ENCODE measurements at regions not wholly inside any gene's neighbourhood (a gene's known extent, or its start where the extent isn't known, plus 50 kb on each side); places are given as distances from the start of the nearest gene placed in this dataset.
"Not testable (repeated sequence)": the region's sequence is repeated elsewhere in the genome, so short reads cannot be mapped to it uniquely, and the experiment has no call there.

GRCh38 chr10:10039595-10039994 lies 978.1 kb upstream of the CELF2 start:
- DNase-seq, result no peak

GRCh38 chr10:10043083-10043482 lies 974.6 kb upstream of the CELF2 start:
- no peak for DNase-seq

DNA sequence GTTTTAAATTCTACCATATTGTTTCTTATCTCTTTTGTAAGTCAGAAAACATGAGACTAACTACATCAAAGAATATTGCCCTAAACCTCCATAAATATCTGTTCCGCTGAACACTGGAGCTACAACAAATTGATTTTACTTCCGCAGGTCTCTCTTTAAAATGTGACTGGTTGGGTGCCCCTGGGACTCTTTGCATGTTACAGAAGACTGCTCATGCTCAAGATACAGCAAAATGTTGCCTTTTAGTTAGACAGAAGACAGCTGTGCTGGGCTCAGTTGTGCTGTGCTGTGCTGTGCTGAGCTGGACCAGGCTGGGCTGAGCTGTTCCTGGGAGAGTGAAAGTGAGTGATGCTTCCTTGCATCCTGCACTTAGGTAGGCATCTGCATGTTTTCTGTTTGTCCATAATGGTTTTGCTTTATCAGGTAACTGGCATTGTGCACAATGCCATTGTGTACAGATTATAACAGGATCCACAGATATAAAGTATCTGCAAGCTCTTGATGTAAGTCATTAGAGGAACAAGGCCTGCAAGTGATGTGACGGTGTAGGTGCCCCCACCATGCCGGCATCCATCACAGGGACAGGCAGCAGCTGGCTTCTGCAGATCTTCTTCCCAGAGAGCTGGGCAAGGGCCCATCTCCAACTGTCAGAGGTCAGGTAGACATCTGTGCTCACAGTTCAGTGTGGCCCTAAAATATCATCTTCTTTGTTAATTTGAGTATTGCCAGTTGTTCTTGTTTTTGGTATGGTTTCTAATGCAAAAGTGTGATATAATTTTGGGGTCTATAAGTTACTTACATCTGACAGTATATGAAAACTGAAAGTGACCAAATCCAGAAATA lies 972.5 kb upstream of the CELF2 start:
- DNase-seq, result no peak

GRCh38 chr10:10045765-10046028 lies 972.0 kb upstream of the CELF2 start:
- no peak for DNase-seq

DNA sequence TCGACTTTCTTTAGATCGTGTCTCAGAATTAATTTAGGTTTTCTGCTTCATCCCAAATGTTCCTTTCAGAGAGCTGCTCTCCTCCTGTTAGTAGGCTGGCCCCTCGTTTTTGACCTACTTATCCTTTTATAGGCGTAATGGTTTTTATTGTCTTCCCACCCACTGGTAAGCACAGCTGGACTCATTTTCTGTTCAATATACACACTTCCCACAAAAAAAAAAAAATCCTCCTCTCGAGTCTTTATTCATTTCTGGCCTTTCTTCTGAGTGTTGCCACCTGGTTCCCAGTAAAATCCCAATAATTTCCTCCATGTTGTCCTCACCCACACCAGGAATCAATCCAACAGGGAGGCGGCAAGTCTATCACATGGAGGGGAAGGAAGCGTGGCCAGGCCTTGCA lies 970.2 kb upstream of the CELF2 start:
- DNase-seq, result no peak

GRCh38 chr10:10053051-10053450 lies 964.6 kb upstream of the CELF2 start:
- no peak for DNase-seq

GRCh38 chr10:10054466-10054865 lies 963.2 kb upstream of the CELF2 start:
- DNase-seq, result no peak

DNA sequence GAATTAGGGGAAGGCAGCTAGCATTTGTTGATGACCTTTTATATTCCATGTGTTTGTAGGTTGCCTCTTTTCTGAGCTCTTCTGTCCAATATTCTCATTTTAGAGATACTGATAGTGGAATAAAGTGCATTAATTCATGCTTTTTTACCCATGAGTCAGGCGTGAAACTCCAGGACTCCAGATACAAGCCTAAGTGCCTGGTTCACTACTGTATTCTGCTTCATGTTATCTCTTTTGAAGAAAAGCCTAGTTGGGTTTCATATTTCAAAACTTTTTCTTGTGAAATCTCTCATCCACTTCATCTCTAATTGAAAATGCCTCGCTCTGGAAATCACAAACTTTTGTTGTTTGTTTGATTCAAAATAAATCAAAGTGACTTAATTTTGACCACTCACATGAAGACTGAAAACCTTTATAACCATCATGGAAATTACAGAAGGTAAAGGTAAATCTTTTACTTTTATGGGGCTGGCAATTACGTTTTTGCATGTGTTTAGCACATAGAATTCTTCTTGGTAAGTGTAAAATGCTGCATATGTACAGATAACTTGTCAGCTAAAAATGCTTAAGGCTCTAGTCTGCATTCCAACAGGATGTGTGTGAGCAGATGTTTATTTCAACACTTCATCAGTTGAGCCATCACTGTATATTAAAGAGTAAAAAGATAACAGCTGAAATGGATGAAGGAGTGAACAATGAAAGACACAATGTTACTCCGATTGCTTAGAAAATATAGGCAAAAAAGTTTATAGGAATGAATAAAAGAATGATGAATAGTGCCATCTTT lies 961.8 kb upstream of the CELF2 start:
- DNase-seq, result no peak

DNA sequence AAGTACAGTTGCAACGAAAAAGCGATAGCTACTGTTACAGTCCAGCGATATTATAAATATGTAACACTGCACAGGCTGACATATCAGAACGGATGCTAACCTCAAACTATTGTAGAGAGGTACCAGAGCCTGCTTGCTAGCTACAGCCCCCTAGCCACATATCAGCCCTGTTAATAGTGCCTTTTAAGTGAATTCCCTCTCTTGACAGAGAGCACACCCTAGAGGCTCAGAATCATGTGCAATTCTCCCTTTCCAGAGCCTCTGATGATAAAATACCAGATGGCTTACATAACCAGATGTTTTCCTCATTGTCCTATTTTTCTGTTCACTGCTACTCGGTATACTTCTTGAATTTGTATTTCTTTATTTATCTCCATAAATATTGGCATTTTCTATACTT lies 960.7 kb upstream of the CELF2 start:
- DNase-seq, result no peak

DNA sequence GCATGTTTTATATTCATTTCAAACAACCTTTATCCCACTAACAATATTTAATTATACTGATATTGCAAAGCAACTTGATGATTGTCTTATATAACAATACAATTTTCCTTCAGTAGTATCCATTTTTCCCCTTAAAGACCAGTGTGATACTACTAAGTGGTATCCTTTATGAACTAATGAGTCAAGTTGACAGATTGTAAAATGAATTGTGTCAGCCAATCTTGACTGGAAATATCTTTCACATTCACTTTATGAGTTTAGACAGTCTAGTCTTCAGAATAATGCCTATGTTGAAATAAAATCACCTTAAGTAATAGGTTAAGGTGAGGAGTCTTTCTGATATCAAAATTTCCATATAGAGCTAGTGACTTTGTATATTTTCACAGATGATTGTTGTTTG lies 950.0 kb upstream of the CELF2 start:
- DNase-seq, result no peak

GRCh38 chr10:10074847-10075246 lies 942.8 kb upstream of the CELF2 start:
- not testable (repeated sequence) for DNase-seq

DNA sequence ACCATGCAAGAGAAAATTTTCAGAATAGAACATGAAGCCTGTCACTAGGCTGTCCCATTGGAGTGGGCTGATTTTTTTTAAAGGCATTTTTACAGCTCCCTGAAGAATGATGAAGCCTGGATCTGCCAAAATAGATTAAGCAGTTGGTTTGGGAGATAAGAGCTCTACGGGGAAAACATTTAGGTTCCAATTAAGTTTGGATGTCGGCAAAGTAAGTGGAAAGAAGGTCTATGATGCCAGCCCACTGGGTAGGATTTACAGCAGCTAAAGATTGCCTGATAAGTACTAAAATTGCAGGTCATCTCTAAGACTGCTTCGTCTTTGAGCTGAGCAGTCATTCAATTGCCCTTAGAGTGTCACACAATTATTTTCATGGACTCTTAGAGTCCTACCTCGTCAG lies 939.2 kb upstream of the CELF2 start:
- no peak for DNase-seq

GRCh38 chr10:10092581-10092980 lies 925.1 kb upstream of the CELF2 start:
- no peak for DNase-seq

- no peak for DNase-seq
These were observed 924.7 kb upstream of the CELF2 start for GRCh38 chr10:10093021-10093420.

DNA sequence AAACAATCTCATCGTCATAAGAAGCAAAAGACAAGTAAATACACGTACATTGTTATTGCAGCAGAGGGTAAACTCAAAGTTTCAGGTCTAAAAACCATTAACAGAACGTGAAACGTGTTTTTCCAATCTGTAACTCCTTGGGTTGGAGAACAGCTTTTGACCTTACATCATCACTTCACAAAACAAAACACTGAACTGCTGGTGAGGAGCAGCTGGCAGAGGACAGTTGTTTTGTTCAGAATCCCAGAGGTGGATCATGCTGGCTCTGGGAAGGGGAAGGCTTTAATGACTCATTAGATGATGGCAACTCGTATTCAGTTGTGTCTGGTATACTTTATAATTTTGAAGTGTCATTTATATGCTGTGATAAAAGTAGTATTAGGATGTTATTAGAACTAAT lies 923.0 kb upstream of the CELF2 start:
- no peak for DNase-seq

DNA sequence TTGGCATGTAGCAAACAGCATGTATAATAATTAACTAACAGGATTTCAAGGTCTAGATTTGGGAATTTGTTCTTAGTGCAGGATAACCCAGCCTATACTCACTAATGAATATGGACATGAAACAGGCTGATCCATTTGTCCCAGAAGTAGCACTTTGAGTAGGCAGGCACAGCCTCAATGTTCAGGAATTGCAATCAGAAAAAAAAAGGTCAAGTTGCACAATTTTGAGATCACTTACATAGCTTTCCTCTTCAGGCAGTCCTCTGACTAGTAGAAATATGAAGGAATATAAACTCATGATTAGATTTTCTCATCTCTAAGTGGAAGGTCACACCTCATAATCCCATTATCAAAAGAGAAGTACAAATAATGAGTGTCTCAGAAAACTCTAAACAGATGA lies 921.4 kb upstream of the CELF2 start:
- DNase-seq, result no peak

- DNase-seq, result no peak
These were observed 920.8 kb upstream of the CELF2 start for GRCh38 chr10:10096898-10097297.

DNA sequence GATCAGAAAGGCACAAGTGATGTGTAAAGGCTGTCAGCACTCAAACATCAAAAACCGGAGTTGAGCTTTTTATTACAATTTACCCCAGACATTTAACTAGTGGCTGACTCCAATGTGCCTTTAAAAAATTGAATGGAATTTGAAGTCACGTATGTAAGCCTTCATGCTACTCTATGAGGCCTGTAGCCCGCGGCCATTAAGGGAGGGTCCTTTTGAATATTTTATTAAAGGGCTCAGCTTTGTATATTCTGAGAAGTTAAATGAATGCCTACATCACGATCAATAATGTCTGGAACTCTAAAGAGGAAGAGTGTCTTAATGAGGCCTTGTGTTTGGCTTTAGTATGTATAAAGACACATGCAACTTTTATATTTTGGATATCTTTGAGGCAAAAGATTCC lies 916.6 kb upstream of the CELF2 start:
- DNase-seq, result no peak

DNA sequence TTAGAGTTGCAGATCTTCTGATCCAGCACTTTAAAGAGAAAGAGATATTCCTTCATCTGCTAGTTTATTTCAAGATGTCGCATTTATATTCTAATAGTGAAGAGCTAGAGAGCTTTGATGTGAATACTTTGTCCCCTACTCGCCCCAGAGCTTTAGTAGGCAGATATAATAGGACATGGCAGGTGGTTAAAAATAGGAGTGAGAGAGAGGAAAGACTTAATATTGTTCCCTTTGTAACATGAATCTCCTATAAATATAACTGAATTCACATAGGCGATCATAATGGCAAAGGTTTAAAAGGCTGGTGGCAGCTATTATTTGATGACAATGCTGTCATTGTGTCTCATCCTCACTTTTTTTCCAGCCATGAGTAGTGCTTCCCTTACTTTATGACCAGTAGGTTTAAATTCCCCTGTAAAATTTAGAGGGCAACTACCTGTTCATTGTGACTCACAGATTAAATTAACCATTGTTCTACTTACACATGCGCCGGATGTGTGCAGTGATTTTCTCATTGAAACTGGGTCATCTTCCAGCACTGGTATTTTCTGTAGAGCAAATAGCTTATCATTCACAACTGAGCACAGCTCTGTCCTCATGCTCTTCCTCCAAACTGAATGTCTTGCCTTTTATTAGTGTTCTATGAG lies 906.7 kb upstream of the CELF2 start:
- DNase-seq, result no peak

DNA sequence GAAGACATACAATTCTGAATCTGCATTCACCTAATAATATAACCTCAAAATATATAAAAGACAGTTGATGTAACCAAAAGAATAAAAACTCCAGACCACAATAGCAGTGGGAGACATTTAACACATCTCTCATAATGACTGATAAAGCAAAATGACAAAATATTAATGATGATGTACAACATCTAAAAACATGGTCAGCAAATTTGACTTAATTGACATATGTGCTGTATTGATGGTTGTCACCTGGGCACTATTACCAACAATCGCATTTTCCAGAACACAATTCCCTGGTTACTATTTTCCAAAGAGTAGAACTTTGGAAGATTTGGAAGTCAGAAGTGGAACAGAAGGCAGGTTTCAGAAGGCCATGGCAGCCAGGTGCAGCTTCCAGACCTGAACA lies 899.5 kb upstream of the CELF2 start:
- DNase-seq, result no peak

DNA sequence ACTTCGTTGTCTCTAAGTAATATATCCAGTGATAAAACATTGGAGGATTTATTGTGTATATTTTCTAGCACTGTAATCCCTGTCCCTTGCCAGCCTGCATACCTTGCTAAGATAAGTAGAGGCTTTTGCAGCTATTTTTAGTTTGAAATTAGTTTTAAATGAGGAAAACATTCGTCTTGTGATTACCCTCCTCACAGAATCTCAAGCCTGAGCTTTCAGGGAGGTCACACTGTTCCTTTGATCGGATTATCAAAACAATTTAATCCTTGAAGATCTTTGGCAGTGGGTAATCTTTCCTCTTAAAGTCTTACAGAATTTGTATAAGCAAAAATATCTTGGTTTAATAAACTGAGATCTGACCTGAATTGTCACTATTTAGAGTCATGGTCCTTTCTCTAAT lies 897.0 kb upstream of the CELF2 start:
- DNase-seq, result no peak

GRCh38 chr10:10125676-10126075 lies 892.0 kb upstream of the CELF2 start:
- DNase-seq, result no peak

DNA sequence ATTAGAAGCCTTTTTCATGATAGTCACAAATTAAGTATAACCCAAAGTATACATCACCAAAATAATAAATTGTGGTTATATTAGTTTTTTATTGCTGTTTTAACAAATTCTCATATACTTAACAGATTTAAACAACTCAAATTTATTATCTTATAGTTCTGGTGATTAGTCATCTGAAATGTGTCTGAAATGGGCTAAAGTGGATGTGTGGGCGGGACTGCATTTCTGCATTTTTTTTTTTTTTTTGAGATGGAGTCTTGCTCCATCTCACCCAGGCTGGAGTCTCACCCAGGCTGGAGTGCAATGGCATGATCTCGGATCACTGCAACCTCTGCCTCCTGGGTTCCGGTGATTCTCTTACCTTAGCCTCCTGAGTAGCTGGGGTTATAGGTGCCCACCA lies 891.5 kb upstream of the CELF2 start:
- DNase-seq, result no peak

GRCh38 chr10:10128387-10128786 lies 889.3 kb upstream of the CELF2 start:
- no peak for DNase-seq

All from T-helper 9 cell (primary cell).